AG10803 (cell line): ENCODE measurements at regions not wholly inside any gene's neighbourhood (a gene's known extent, or its start where the extent isn't known, plus 50 kb on each side); places are given as distances from the start of the nearest gene placed in this dataset.

Experiments
- DNase-seq: peaks from one replicate; pipeline ENCODE4 v3.0.0; 2010; ENCODE audit warnings: low read depth
- H3K4me3 ChIP-seq: 2 replicates; pipeline ENCODE4 v1.5.1; 2011; ENCODE audit warnings: mild to moderate bottlenecking, low read length, control low read depth
- TF ChIP-seq, protein P1 (sequence below): conservative IDR thresholded peaks from 2 replicates; pipeline ENCODE4 v1.5.1; 2011; ENCODE audit warnings: mild to moderate bottlenecking, low read length, control low read depth, inconsistent platforms

DNA sequence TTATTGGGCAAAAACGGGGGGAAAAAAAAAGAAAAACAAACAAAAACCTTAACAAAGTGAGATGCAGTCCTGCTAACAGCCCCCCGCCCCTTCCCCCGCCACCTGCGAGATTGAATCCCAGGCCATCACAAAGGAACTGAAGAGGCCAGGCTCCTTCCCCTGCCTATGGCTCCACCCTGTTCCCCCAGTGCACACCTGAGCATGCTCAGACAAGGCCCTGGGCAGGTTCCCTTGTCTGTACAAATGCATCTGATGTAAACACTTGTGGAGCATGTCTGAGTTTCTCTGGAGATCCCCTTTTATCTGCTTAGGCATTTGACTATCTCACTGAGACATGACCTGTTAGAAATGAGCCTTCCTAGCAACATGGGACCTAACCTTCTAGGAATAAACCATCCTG, 983.7 kb upstream of the PABPC4L start:
- no peak overlapping the region for H3K4me3 ChIP-seq

DNA sequence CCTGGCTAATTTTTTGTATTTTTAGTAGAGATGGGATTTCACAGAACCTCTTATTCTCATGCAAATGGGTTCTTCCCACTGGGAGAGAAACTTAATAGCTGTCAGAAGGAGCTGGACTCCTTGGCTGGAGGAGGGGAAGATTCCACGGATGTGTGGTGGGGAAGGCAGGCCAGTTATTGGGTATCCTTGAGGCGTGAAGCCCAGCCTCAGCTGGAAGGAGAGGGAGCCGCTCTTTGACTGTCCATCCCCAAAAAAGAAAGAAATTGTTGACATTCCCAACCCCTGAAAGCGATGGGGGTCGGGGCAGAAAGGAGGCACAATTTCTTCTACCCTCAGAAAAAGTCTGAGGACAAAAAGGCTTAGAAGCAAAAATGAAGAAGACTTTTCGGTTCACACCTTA, 983.1 kb upstream of the PABPC4L start:
- no peak for DNase-seq

More for the DNA sequence above, 983.7 kb upstream of the PABPC4L start:
- TF ChIP-seq, protein P1, sequence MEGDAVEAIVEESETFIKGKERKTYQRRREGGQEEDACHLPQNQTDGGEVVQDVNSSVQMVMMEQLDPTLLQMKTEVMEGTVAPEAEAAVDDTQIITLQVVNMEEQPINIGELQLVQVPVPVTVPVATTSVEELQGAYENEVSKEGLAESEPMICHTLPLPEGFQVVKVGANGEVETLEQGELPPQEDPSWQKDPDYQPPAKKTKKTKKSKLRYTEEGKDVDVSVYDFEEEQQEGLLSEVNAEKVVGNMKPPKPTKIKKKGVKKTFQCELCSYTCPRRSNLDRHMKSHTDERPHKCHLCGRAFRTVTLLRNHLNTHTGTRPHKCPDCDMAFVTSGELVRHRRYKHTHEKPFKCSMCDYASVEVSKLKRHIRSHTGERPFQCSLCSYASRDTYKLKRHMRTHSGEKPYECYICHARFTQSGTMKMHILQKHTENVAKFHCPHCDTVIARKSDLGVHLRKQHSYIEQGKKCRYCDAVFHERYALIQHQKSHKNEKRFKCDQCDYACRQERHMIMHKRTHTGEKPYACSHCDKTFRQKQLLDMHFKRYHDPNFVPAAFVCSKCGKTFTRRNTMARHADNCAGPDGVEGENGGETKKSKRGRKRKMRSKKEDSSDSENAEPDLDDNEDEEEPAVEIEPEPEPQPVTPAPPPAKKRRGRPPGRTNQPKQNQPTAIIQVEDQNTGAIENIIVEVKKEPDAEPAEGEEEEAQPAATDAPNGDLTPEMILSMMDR: no peak
- no peak for DNase-seq

DNA sequence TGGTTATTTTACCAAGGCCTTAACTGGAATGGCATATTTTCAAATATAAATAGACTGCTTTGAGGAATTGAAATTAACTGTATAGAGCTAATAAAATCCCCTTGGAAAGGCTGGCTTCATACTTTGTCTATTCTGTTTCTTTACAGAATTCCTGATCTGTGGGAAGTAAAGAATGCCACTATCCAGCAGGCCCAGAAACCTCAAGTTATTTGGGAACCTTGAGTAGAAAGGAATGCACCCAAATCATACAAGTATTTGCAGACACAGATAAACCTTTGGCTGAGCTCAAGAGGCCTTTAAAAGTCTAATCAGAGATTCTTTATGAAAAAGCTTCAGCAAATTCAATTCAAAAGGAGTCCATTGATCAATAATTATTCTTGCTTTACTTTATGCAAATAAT, 975.7 kb upstream of the PABPC4L start:
- TF ChIP-seq, protein P1: no peak
- DNase-seq: no peak
- no peak overlapping the region for H3K4me3 ChIP-seq

More for the DNA sequence above, 983.1 kb upstream of the PABPC4L start:
- no peak overlapping the region for H3K4me3 ChIP-seq
- TF ChIP-seq, protein P1: no peak

DNA sequence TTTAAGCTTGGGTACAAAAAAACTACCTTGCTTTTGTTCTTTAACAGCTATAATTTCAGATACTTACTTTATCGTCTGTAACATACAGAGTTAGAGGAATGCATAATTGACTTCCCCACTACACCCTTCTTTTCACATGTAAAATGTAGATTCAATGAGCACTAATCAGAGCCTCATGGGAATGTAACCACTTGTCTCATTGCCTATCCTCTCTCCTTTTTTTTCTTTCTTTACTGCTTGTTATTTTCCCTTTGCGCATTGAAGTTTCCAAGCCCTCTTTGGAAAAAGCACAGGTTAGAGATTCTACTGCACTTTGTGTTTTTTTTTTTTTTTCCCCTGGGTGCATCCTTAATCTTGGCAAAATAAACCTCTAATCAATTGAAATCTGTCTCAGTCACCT, 965.1 kb upstream of the PABPC4L start:
- DNase-seq: no peak
- TF ChIP-seq, protein P1: no peak
- no peak overlapping the region for H3K4me3 ChIP-seq

DNA sequence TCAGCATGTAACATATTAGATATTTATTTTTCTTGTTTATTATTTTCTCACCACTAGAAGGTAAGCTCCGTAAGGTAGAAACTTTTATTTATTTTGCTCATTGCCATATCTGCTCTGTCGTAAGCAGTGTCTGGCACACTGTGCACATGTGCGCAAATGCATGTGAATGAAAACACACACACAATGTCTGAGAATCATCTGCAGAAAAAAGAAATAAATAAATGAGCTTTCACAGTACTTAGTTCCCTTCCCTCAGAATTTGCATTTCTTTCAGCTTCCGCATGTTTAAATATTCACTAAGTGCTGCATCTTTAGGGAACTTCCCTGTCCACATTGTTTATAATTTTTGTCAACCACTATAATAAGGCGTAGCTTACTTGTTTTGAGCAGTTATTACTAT, 963.0 kb upstream of the PABPC4L start:
- no peak overlapping the region for H3K4me3 ChIP-seq
- TF ChIP-seq, protein P1: no peak
- DNase-seq: no peak

DNA sequence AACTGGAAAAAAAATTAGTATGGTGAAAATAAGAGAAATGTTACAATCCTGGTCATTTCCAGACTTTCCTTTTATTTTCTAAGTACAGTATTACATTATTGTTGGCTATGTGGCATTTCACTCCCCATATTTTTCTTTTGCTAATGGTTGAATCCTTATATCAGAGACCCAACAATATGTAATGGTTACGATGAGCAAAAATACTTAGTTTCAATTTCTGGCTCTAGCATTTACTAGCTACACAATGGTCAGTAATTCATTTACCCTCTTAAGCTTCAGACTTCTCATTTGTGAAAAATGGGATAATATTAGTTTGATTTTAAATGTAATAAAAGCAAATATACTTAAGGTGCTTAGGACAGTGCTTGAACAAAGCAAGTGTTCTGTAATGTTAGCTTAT, 942.9 kb upstream of the PABPC4L start:
- H3K4me3 ChIP-seq: no peak overlapping the region
- TF ChIP-seq, protein P1: no peak
- DNase-seq: no peak

DNA sequence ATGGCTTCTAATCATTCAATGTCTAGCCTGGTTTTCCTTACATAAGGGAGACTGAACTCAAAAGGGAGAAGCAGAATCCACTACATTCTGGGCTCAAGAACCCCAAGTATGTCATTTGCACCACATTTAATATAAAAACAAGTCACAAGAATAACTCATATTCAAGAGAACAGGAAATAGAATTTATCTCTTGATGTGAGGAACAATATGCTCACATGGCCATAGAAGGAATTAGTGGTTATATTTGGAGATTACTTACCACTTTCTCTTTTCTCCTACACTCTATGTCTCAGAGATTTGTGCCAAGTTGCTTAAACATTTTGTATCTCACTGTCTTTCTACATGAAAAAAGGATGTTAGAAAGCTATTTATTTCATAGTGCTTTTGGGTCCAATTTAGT, 922.6 kb upstream of the PABPC4L start:
- no peak for DNase-seq
- no peak overlapping the region for H3K4me3 ChIP-seq
- TF ChIP-seq, protein P1: no peak
